HG03095 (cell line): ENCODE measurements at regions not wholly inside any gene's neighbourhood (a gene's known extent, or its start where the extent isn't known, plus 50 kb on each side); places are given as distances from the start of the nearest gene placed in this dataset.
"Not testable (repeated sequence)": the region's sequence is repeated elsewhere in the genome, so short reads cannot be mapped to it uniquely, and the experiment has no call there.

Experiments used
- ATAC-seq: cut with Tn5 transposase; IDR thresholded peaks from one replicate; pipeline ENCODE4 v1.9.1; 2021; ENCODE audit warnings: moderate library complexity; ENCODE audit not compliant: unreplicated experiment

- no peak for ATAC-seq
Observed at GRCh38 chr2:125983364-125983763, 672.6 kb upstream of the GYPC start.

- ATAC-seq = no peak
Observed at GRCh38 chr2:126029316-126029715, 626.6 kb upstream of the GYPC start.

- ATAC-seq = no peak
Observed at GRCh38 chr2:126038861-126039260, 617.1 kb upstream of the GYPC start.

- no peak for ATAC-seq
Observed at GRCh38 chr2:126041391-126042047, 614.4 kb upstream of the GYPC start.

- ATAC-seq = no peak
Observed at GRCh38 chr2:126042089-126042488, 613.9 kb upstream of the GYPC start.

GRCh38 chr2:126048719-126049118, 607.2 kb upstream of the GYPC start:
- ATAC-seq = no peak

- ATAC-seq = no peak
Observed at GRCh38 chr2:126049461-126049860, 606.5 kb upstream of the GYPC start.

- ATAC-seq = no peak
Observed at GRCh38 chr2:126050991-126051736, 604.8 kb upstream of the GYPC start.

- not testable (repeated sequence) for ATAC-seq
Observed at GRCh38 chr2:126051737-126052240, 604.2 kb upstream of the GYPC start.

- no peak for ATAC-seq
Observed at GRCh38 chr2:126059379-126059778, 596.6 kb upstream of the GYPC start.

GRCh38 chr2:126085011-126085795, 570.8 kb upstream of the GYPC start:
- ATAC-seq = no peak

- no peak for ATAC-seq
Observed at GRCh38 chr2:126100962-126101361, 555.0 kb upstream of the GYPC start.

- ATAC-seq = no peak
Observed at GRCh38 chr2:126106006-126106405, 550.0 kb upstream of the GYPC start.

- ATAC-seq = no peak
Observed at GRCh38 chr2:126107883-126108282, 548.1 kb upstream of the GYPC start.

GRCh38 chr2:126115975-126116374, 540.0 kb upstream of the GYPC start:
- ATAC-seq = no peak

GRCh38 chr2:126117886-126118285, 538.1 kb upstream of the GYPC start:
- no peak for ATAC-seq

- ATAC-seq = no peak
Observed at GRCh38 chr2:126145752-126146151, 510.2 kb upstream of the GYPC start.

GRCh38 chr2:126154256-126154785, 501.6 kb upstream of the GYPC start:
- ATAC-seq = no peak

- not testable (repeated sequence) for ATAC-seq
Observed at GRCh38 chr2:126160950-126161349, 495.0 kb upstream of the GYPC start.

GRCh38 chr2:126172631-126173184, 483.2 kb upstream of the GYPC start:
- no peak for ATAC-seq

GRCh38 chr2:126175222-126175621, 480.7 kb upstream of the GYPC start:
- ATAC-seq = no peak
